ENCODE measurements at regions not wholly inside any gene's neighbourhood (a gene's known extent, or its start where the extent isn't known, plus 50 kb on each side); places are given as distances from the start of the nearest gene placed in this dataset.

DNA sequence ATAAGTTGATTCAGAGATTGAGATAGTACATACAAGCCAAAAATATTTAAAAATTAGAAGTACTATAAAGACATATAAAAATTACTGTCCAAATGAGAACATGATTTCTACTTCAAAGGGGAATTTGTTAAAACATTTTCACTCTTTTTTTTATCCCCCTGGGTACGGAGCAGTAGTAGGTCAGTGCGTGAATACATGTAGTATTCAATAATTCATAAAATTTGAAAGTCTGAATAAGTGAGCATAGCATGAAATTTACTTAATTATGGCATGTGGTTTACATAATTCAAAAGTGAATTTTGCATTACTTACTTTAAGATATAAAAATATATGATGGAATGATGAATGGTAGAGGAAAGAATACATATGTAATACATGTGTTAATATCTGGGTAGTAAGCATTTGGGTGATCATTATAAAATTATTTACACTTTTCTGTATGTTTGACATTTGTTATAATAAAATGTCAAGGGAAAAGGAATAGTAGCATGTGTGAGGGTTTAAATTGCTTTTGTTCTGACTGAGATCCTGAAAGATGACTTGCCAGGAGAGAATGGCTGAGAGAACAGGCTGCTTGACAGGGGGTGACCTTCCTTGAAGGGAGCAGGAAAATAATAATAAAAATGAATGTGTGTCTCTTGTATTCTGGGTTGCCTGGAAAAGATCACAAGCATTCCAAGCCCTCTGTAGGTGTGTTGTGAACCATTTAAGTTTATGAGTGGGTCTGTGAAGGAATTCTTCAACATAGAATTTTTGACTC, 1178.8 kb downstream of the ZPLD1 start:
- TF ChIP-seq, protein P1, sequence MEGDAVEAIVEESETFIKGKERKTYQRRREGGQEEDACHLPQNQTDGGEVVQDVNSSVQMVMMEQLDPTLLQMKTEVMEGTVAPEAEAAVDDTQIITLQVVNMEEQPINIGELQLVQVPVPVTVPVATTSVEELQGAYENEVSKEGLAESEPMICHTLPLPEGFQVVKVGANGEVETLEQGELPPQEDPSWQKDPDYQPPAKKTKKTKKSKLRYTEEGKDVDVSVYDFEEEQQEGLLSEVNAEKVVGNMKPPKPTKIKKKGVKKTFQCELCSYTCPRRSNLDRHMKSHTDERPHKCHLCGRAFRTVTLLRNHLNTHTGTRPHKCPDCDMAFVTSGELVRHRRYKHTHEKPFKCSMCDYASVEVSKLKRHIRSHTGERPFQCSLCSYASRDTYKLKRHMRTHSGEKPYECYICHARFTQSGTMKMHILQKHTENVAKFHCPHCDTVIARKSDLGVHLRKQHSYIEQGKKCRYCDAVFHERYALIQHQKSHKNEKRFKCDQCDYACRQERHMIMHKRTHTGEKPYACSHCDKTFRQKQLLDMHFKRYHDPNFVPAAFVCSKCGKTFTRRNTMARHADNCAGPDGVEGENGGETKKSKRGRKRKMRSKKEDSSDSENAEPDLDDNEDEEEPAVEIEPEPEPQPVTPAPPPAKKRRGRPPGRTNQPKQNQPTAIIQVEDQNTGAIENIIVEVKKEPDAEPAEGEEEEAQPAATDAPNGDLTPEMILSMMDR (IDR thresholded peaks at IDR 0.05): no peak
- TF ChIP-seq EZH2phosphoT487 (IDR thresholded peaks at IDR 0.05) (no peak), EZH2 (IDR thresholded peaks at IDR 0.05) (no peak)

All from neural progenitor cell (in vitro differentiated cells).